Uterus (tissue), 2 donors: ENCODE measurements at regions not wholly inside any gene's neighbourhood (a gene's known extent, or its start where the extent isn't known, plus 50 kb on each side); places are given as distances from the start of the nearest gene placed in this dataset.

Experiments used
- POLR2A ChIP-seq, 2 donors: fragments of 450-650 bp; IDR thresholded peaks; one replicate each; pipeline ENCODE4 v1.6.1; 2016; ENCODE audit warnings: antibody characterized with exemption in 2 of 2, mild to moderate bottlenecking in 1 of 2, moderate library complexity in 1 of 2
- TF ChIP-seq, protein P1 (sequence below), 4 experiments: fragments of 200-600 bp in 2 of 4; fragments of 450-650 bp in 2 of 4; sonication (generic) in 2 of 4; IDR thresholded peaks; one replicate each; pipeline ENCODE4 v1.5.1; 2016 to 2019; ENCODE audit warnings: antibody characterized with exemption in 4 of 4, mild to moderate bottlenecking in 2 of 4, moderate library complexity in 1 of 4

DNA sequence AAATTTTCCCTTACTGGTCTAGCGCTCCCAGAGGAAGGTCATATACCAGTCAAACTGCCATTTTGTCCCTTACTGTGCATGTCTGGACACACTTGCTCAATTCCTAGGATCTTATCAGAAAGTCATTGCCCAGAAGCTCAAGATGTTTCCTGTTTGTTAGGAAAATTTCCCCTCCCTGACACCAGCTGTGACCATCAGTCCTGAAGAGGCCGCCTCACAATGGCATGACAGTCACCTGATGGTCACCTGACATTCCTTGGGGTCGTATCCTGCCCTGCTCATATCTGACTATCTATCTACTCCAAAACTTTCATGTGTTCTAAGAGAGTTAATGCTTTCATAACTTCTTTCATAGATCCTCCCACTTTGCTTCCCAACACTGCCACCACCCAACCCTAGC, 219.9 kb downstream of the OTOR start:
- TF ChIP-seq, protein P1, sequence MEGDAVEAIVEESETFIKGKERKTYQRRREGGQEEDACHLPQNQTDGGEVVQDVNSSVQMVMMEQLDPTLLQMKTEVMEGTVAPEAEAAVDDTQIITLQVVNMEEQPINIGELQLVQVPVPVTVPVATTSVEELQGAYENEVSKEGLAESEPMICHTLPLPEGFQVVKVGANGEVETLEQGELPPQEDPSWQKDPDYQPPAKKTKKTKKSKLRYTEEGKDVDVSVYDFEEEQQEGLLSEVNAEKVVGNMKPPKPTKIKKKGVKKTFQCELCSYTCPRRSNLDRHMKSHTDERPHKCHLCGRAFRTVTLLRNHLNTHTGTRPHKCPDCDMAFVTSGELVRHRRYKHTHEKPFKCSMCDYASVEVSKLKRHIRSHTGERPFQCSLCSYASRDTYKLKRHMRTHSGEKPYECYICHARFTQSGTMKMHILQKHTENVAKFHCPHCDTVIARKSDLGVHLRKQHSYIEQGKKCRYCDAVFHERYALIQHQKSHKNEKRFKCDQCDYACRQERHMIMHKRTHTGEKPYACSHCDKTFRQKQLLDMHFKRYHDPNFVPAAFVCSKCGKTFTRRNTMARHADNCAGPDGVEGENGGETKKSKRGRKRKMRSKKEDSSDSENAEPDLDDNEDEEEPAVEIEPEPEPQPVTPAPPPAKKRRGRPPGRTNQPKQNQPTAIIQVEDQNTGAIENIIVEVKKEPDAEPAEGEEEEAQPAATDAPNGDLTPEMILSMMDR (IDR thresholded peaks at IDR 0.05), result no peak
- no peak for TF ChIP-seq POLR2A (IDR thresholded peaks at IDR 0.05)
